Activated CD4-positive, alpha-beta memory T cell treated with anti-CD3 and anti-CD28 coated beads, Interleukin-2, amount 10 ng/mL, durations not matched to agents 7 days and 5 days (primary cell): ENCODE measurements at regions not wholly inside any gene's neighbourhood (a gene's known extent, or its start where the extent isn't known, plus 50 kb on each side); places are given as distances from the start of the nearest gene placed in this dataset.

Experiments used
- CTCF ChIA-PET: fragments of 350-600 bp; sonication (Branson Sonifier 250); formaldehyde crosslinking; loops from one replicate; lab custom pipeline; 2021; ENCODE audit warnings: antibody characterized with exemption, inconsistent platforms; lab: Charles Lee
- POLR2A ChIA-PET: fragments of 350-600 bp; sonication (Branson Sonifier 250); formaldehyde crosslinking; loops from one replicate; lab custom pipeline; 2021; ENCODE audit warnings: antibody characterized with exemption; lab: Charles Lee
- DNase-seq: peaks from one replicate; pipeline ENCODE4 v3.0.0-alpha.2; 2020
- H3K27ac Mint-ChIP-seq: one replicate; pipeline ENCODE4 v1.8.0; 2021; ENCODE audit warnings: mild to moderate bottlenecking, mixed read lengths
- H3K27me3 Mint-ChIP-seq: one replicate; pipeline ENCODE4 v1.8.0; 2021; ENCODE audit warnings: mixed read lengths
- H3K36me3 Mint-ChIP-seq: one replicate; pipeline ENCODE4 v1.8.0; 2021; ENCODE audit warnings: low read depth, mixed read lengths
- H3K4me1 Mint-ChIP-seq: one replicate; pipeline ENCODE4 v1.8.0; 2021; ENCODE audit warnings: mixed read lengths
- H3K4me3 Mint-ChIP-seq: one replicate; pipeline ENCODE4 v1.8.0; 2021; ENCODE audit warnings: mild to moderate bottlenecking, mixed read lengths
- H3K9me3 Mint-ChIP-seq: one replicate; pipeline ENCODE4 v1.8.0; 2021; ENCODE audit warnings: mixed read lengths

- CTCF ChIA-PET = no interaction called here
- no peaks in the 10 kb centered on the region for H3K9me3 Mint-ChIP-seq
- POLR2A ChIA-PET = no interaction called here
- H3K36me3 Mint-ChIP-seq = no peaks in the 10 kb centered on the region
- H3K4me1 Mint-ChIP-seq = peaks cover 8% of the 10 kb centered on the region
- peaks cover 23% of the 10 kb centered on the region for H3K27me3 Mint-ChIP-seq
- DNase-seq = no peak
- no peak overlapping the region for H3K27ac Mint-ChIP-seq
- H3K4me3 Mint-ChIP-seq = no peak overlapping the region
These were observed 78.2 kb upstream of the TARDBP start for GRCh38 chr1:10934150-10934818.

GRCh38 chr1:10935246-10935645 lies 77.2 kb upstream of the TARDBP start:
- Mint-ChIP-seq H3K36me3 (no peaks in the 10 kb centered on the region), H3K4me3 (no peak overlapping the region), H3K27ac (no peak overlapping the region), H3K9me3 (no peaks in the 10 kb centered on the region), H3K27me3 (peaks cover 30% of the 10 kb centered on the region), H3K4me1 (peaks cover 17% of the 10 kb centered on the region)
- ChIA-PET POLR2A (no interaction called here), CTCF (no interaction called here)
- DNase-seq = no peak

DNA sequence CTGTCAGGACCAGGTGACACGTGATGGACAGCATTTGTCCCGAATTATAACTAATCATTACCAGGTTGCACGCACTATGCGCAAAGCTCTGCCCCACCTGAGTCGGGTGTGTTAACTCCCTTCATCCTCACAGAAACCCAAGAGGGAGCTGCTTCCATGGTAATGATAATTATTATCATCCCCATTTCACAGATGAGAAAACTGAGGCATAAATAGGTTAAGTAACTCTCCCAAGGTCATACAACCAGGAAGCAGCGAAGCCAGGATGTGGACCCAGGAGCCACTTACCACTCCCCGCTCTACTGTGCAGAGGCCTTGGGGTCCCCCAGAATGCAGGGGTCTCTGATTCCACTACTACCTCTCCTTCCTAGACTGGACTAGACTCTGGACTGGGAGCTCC lies 76.7 kb upstream of the TARDBP start:
- Mint-ChIP-seq H3K27me3 (peaks cover 30% of the 10 kb centered on the region), H3K27ac (no peak overlapping the region), H3K9me3 (no peaks in the 10 kb centered on the region), H3K4me3 (no peak overlapping the region), H3K36me3 (no peaks in the 10 kb centered on the region), H3K4me1 (peaks cover 22% of the 10 kb centered on the region)
- no peak for DNase-seq
- ChIA-PET CTCF (no interaction called here), POLR2A (no interaction called here)

- Mint-ChIP-seq H3K27ac (no peak overlapping the region), H3K9me3 (no peaks in the 10 kb centered on the region), H3K4me3 (no peak overlapping the region), H3K4me1 (peaks cover 26% of the 10 kb centered on the region), H3K27me3 (peaks cover 29% of the 10 kb centered on the region), H3K36me3 (no peaks in the 10 kb centered on the region)
- POLR2A ChIA-PET = no interaction called here
- DNase-seq = no peak
- CTCF ChIA-PET = interaction anchor here (0.7 to 1.0 kb wide), 5 partner anchors 26 to 443 kb away, joined by 3 to 4 read pairs (median 3); no protein-coding TSS in a partner anchor
These were observed 75.2 kb upstream of the TARDBP start for GRCh38 chr1:10936998-10937901.

DNA sequence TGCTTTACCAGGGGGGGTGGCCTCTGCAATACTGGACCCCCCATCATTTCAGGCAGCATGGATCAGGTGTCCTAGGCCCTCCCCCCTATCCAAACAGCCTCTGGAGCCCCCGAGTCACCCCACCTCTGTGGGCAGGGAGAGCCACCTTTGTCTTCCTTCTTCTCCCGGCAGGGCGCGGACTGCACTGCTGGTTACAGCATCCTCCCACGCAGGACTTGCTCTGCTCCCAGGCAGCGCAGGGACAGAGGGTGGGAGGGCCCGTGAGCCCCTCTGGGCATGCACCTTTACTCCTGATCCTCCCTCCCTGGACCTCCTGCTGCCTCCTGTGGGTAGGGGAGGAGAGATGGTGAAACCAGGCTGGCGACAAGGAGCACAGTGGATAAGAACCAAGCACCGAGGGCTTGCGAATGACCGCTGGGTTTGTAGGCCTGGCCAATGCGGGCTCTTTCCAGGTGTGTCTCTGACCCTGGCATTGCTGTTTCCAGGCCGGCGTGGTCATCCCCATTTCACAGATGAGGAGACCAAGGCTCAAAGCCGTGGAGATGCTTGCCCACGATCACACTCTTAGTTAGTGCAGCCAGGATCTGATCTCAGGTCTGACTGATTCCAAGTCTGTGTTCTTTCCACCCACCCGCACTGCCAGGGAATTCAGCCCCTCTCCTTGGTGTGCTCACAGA lies 73.6 kb upstream of the TARDBP start:
- Mint-ChIP-seq H3K36me3 (no peaks in the 10 kb centered on the region), H3K4me3 (no peak overlapping the region), H3K27ac (no peak overlapping the region), H3K9me3 (no peaks in the 10 kb centered on the region), H3K4me1 (peaks cover 27% of the 10 kb centered on the region), H3K27me3 (peaks cover 43% of the 10 kb centered on the region)
- ChIA-PET POLR2A (no interaction called here), CTCF (no interaction called here)
- DNase-seq = no peak

DNA sequence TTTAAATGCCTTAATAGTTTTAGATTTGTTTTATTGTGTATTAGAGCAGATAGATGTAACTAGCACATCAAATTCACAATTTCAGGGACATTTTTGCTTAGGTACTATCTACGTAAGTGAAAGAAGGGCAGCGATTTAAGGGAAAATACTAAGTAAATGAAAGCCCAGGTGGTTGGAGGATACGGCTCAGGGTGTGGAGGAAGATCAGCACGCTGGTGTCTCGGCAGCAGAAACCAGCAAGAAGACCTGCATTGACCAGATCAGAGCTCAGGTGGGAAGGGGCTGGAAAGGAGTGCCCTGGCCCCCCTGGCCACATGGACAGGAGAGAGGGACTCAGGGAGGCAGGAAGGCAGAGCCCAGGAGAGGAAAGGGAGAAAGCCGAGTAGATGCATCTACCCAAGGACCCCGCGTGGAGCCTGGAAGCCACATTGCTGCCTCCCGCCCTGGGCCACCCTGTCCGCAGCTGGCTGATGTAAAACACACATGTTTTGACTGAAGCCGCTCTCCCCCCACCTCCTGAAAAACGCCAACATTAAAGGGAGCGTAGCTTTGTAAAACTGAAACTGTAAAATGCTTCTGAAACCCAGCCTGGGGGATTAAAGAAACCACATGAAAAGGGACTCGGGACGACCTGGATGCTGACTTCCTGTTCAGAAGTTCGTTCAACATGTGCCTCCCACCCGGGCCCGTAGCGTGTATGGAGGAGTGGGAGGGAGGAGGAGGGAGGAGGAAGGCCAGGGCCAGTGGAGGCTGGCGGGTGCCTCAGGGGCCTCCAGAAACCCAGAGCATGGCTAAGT lies 72.6 kb upstream of the TARDBP start:
- Mint-ChIP-seq H3K4me1 (peaks cover 32% of the 10 kb centered on the region), H3K27me3 (peaks cover 50% of the 10 kb centered on the region), H3K4me3 (peak overlapping the region; percentile 58), H3K36me3 (no peaks in the 10 kb centered on the region), H3K27ac (no peak overlapping the region), H3K9me3 (no peaks in the 10 kb centered on the region)
- CTCF ChIA-PET = interaction anchor here (0.8 to 1.3 kb wide), 2 partner anchors 10 to 445 kb away, joined by 3 to 8 read pairs; no protein-coding TSS in a partner anchor
- peak; percentile 45 for DNase-seq
- POLR2A ChIA-PET = interaction anchor here (0.9 kb wide), 1 partner anchor 72 kb away, joined by 3 read pairs; no protein-coding TSS in a partner anchor

GRCh38 chr1:10940451-10940804 lies 72.0 kb upstream of the TARDBP start:
- peaks cover 32% of the 10 kb centered on the region for H3K4me1 Mint-ChIP-seq
- ChIA-PET CTCF (interaction anchor here (0.8 to 1.3 kb wide), 2 partner anchors 10 to 445 kb away, joined by 3 to 8 read pairs; no protein-coding TSS in a partner anchor), POLR2A (interaction anchor here (0.9 kb wide), 1 partner anchor 72 kb away, joined by 3 read pairs; no protein-coding TSS in a partner anchor)
- H3K27ac Mint-ChIP-seq = no peak overlapping the region
- H3K36me3 Mint-ChIP-seq = no peaks in the 10 kb centered on the region
- H3K4me3 Mint-ChIP-seq = peak overlapping the region; percentile 58
- no peaks in the 10 kb centered on the region for H3K9me3 Mint-ChIP-seq
- peaks cover 53% of the 10 kb centered on the region for H3K27me3 Mint-ChIP-seq
- no peak for DNase-seq

DNA sequence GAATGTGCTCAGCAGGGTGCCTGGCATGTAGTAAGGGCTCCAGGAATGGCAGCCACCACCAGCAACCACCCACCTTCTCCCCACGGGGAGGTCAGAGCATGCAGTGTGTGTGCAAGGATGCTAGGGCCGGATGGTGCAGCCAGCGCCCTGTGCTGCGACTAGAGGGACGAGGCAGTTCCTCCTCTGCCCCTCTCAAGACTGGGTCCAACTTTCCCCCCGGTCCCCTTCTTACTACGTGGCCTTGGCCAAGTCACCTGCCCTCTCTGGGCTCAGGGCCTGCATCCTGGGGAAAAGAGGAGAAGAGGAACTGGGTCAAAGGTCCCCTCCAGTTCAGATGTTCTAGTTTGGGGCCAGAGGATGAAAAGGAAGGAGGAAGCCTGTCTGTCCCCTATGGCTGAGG lies 71.6 kb upstream of the TARDBP start:
- CTCF ChIA-PET = interaction anchor here (1.3 kb wide), 1 partner anchor 446 kb away, joined by 8 read pairs; no protein-coding TSS in a partner anchor
- H3K27ac Mint-ChIP-seq = no peak overlapping the region
- peaks cover 56% of the 10 kb centered on the region for H3K27me3 Mint-ChIP-seq
- POLR2A ChIA-PET = no interaction called here
- H3K4me3 Mint-ChIP-seq = no peak overlapping the region
- peaks cover 32% of the 10 kb centered on the region for H3K4me1 Mint-ChIP-seq
- H3K9me3 Mint-ChIP-seq = no peaks in the 10 kb centered on the region
- no peaks in the 10 kb centered on the region for H3K36me3 Mint-ChIP-seq
- DNase-seq = no peak

DNA sequence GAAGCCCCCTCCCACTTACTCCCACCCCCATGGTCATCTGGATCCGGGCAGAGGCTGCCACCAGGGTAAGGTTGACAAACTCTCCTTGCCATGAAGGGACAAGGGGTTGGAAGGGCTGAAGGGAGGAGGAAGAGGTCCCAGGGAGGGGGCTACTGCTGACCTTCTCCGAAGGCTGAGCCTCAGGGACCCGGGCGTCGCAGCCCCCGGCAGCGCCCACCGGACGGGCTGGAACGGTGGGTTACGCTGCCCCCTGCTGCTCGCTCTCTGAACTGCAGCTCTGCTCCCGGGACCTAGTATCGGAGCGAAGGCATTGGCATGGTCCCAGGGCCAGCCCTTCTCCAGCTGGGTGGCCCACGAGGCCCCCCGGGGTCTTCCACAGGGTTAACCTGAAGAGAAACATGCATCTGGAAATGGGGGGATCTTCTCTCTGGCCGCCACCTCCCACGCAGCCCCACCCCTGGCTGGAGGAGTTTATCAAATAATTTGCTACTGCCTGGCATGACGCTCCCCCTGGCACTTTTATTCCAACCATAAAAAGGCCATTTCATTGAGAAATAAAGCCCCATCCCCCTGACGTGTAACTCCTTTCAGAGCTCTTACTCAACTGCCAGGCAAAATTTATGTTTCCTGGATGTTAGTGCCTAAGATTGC lies 70.4 kb upstream of the TARDBP start:
- Mint-ChIP-seq H3K27me3 (peaks cover 53% of the 10 kb centered on the region), H3K27ac (no peak overlapping the region), H3K9me3 (no peaks in the 10 kb centered on the region), H3K4me3 (no peak overlapping the region), H3K4me1 (peaks cover 32% of the 10 kb centered on the region), H3K36me3 (no peaks in the 10 kb centered on the region)
- ChIA-PET POLR2A (no interaction called here), CTCF (interaction anchor here (0.6 to 1.4 kb wide), 5 partner anchors 15 to 447 kb away, joined by 3 to 8 read pairs (median 4); no protein-coding TSS in a partner anchor)
- peak; percentile 60 for DNase-seq

DNA sequence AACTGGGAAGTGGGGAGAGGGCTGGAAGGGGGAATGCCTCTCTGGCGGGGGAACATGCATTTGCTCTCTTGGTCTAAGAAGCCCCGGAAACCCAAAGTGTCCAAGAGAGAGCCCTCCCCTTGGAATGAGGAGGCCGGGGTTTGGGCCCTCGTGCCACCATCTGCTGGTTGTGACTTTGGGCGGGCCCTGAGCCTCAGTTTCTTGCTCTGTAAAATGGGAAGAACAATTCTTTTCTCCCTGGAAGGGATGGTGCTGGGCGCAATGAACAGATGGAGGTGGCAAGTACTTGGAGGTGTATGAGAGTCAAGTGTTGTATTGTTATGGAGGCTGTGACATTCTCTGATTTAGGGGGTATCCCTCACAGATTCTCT lies 69.9 kb upstream of the TARDBP start:
- Mint-ChIP-seq H3K27me3 (peaks cover 50% of the 10 kb centered on the region), H3K4me1 (peaks cover 32% of the 10 kb centered on the region), H3K27ac (no peak overlapping the region), H3K36me3 (no peaks in the 10 kb centered on the region), H3K9me3 (no peaks in the 10 kb centered on the region), H3K4me3 (no peak overlapping the region)
- POLR2A ChIA-PET = no interaction called here
- CTCF ChIA-PET = interaction anchor here (0.6 to 1.4 kb wide), 5 partner anchors 14 to 447 kb away, joined by 3 to 8 read pairs (median 4); no protein-coding TSS in a partner anchor
- DNase-seq = no peak

- no peaks in the 10 kb centered on the region for H3K36me3 Mint-ChIP-seq
- no peak for DNase-seq
- H3K27ac Mint-ChIP-seq = no peak overlapping the region
- H3K9me3 Mint-ChIP-seq = no peaks in the 10 kb centered on the region
- POLR2A ChIA-PET = no interaction called here
- H3K4me1 Mint-ChIP-seq = peaks cover 32% of the 10 kb centered on the region
- H3K27me3 Mint-ChIP-seq = peaks cover 46% of the 10 kb centered on the region
- no peak overlapping the region for H3K4me3 Mint-ChIP-seq
- CTCF ChIA-PET = no interaction called here
These were observed 69.4 kb upstream of the TARDBP start for GRCh38 chr1:10943041-10943440.
